Skeletal muscle tissue (tissue), 3 donors: ENCODE measurements at regions not wholly inside any gene's neighbourhood (a gene's known extent, or its start where the extent isn't known, plus 50 kb on each side); places are given as distances from the start of the nearest gene placed in this dataset.

ENCODE experiments used
- H3K27ac ChIP-seq: one replicate; pipeline ENCODE4 v1.7.0; 2013; ENCODE audit warnings: mild to moderate bottlenecking, low read depth, low read length, inconsistent platforms
- H3K27me3 ChIP-seq, 3 donors: one replicate each; pipeline ENCODE4 v1.7.0; 2013; ENCODE audit warnings: low read length in 3 of 3; ENCODE audit not compliant: control insufficient read depth in 3 of 3, insufficient read depth in 3 of 3
- H3K36me3 ChIP-seq, 3 donors: one replicate each; pipeline ENCODE4 v1.7.0; 2013; ENCODE audit warnings: low read length in 3 of 3; ENCODE audit not compliant: control insufficient read depth in 3 of 3, insufficient read depth in 3 of 3
- H3K4me1 ChIP-seq, 3 donors: one replicate each; pipeline ENCODE4 v1.7.0; 2013; ENCODE audit warnings: low read length in 3 of 3, mild to moderate bottlenecking in 3 of 3; ENCODE audit not compliant: control insufficient read depth in 3 of 3, insufficient read depth in 3 of 3
- H3K4me3 ChIP-seq, 3 donors: one replicate each; pipeline ENCODE4 v1.7.0; 2013; ENCODE audit warnings: low read length in 3 of 3
- H3K9ac ChIP-seq, 3 donors: one replicate each; pipeline ENCODE4 v1.7.0; 2013; ENCODE audit warnings: low read length in 3 of 3, mild to moderate bottlenecking in 3 of 3, moderate library complexity in 2 of 3, low read depth in 1 of 3
- H3K9me3 ChIP-seq, 3 donors: one replicate each; pipeline ENCODE4 v1.7.0; 2013; ENCODE audit warnings: low read length in 3 of 3; ENCODE audit not compliant: control insufficient read depth in 3 of 3
- donor health status: Osteomylitis.

DNA sequence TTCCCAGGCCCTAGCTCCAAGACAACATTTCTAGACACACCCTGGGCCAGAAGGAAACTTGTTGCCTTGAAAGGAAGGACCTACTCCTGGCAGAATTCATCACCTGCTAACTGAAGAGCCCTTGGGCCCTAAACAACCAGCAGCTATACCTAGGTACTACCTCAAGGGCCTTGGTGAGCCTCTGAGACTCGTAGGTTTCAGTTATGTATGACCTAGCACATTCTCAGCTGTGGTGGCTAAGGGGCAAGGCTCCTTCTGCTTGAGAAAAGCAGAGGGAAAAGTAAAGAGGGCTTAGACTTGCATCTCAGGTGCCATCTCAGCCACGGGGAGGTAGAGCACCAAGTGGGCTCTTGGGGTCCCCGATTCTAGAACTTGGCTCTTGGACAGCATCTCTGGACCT lies 132.3 kb upstream of the NHSL1 start:
- Histone ChIP-seq H3K27ac (no peak overlapping the region), H3K4me3 (no peak overlapping the region), H3K4me1 (no peaks in the 10 kb centered on the region)

DNA sequence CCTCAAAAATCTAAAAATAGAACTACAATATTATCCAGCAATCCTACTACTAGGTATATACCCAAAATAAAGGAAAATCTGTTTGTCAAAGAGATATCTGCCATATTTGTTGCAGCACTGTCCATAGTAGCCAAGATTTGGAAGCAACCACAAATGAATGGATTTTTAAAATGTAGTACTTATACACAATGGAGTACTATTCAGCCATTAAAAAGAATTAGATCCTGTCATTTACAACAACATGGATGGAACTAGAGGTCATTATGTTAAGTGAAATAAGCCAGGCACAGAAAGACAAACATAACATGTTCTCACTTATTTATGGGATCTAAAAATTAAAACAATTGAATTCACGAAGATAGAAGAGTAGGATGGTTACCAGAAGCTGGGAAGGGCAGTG lies 135.7 kb upstream of the CCDC28A start:
- Histone ChIP-seq H3K9ac (no peak overlapping the region), H3K36me3 (no peaks in the 10 kb centered on the region), H3K4me3 (no peak overlapping the region), H3K9me3 (no peaks in the 10 kb centered on the region), H3K27ac (no peak overlapping the region), H3K4me1 (no peaks in the 10 kb centered on the region), H3K27me3 (no peaks in the 10 kb centered on the region)

More for the DNA sequence above, 132.3 kb upstream of the NHSL1 start:
- Histone ChIP-seq H3K27me3 (no peaks in the 10 kb centered on the region), H3K9ac (no peak overlapping the region), H3K36me3 (no peaks in the 10 kb centered on the region), H3K9me3 (no peaks in the 10 kb centered on the region)

DNA sequence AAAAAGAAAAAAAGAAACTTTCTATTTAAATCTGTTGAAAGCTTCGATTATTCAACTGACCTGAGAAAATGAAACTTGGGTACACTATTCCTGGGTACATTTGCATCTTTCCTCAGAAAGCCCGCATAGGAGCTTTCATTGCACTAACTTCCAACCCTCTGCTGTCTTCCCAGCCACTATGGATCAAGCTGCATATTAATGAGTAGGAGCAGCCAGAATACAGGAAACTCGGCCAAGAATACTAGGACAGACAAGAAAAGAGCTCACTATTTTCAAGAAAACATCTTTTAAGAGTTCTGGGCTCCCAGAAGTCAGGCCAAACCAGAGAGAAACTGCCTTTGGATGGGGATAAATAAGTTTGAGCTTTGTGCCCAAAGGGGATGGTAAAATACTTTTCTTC lies 135.0 kb upstream of the CCDC28A start:
- no peaks in the 10 kb centered on the region for H3K27me3 ChIP-seq
- H3K9me3 ChIP-seq = no peaks in the 10 kb centered on the region
- no peaks in the 10 kb centered on the region for H3K4me1 ChIP-seq
- no peaks in the 10 kb centered on the region for H3K36me3 ChIP-seq
- no peak overlapping the region for H3K27ac ChIP-seq
- no peak overlapping the region for H3K9ac ChIP-seq
- H3K4me3 ChIP-seq = no peak overlapping the region

DNA sequence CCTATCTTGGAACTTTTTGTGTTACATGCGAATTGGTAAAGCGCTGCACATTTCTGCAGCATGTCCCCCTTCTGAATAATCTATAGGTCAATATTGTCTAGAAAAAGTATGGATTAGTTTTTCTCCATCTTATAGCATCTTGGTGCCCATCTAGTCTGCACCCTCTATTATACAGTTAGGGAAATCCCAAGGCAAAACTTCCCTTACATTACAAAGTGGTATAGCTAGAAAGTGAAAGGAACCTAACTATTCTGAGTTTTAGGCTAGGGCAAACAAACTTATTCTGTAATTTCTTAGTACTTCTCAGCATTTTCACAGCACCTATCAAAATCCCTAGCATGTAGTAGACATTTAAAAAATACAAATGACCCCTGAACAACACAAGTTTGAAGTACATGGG lies 133.5 kb upstream of the CCDC28A start:
- Histone ChIP-seq H3K27ac (no peak overlapping the region), H3K4me3 (no peak overlapping the region), H3K27me3 (no peaks in the 10 kb centered on the region), H3K36me3 (no peaks in the 10 kb centered on the region), H3K9me3 (no peaks in the 10 kb centered on the region), H3K4me1 (no peaks in the 10 kb centered on the region), H3K9ac (no peak overlapping the region)

DNA sequence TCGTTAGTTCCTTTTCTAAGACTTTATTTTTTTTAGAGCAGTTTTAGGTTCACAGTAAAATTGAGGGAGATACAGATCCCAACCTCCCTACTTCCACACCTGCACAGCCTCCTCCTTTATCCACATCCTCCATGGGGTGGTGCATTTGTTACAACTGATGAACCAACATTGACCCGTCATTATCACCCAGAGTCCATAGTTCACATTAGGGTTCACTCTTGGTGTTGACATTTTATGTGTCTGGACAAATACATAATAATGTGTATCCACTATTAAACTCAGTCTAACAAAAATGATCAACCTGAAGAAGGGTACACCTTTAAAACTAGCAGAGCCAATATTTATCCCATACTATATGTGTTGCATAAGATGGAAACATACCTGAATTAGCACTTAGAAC lies 130.4 kb upstream of the CCDC28A start:
- no peak overlapping the region for H3K9ac ChIP-seq
- H3K4me3 ChIP-seq = no peak overlapping the region
- H3K4me1 ChIP-seq = no peaks in the 10 kb centered on the region
- no peaks in the 10 kb centered on the region for H3K36me3 ChIP-seq
- H3K27ac ChIP-seq = no peak overlapping the region
- H3K27me3 ChIP-seq = no peaks in the 10 kb centered on the region
- H3K9me3 ChIP-seq = no peaks in the 10 kb centered on the region

DNA sequence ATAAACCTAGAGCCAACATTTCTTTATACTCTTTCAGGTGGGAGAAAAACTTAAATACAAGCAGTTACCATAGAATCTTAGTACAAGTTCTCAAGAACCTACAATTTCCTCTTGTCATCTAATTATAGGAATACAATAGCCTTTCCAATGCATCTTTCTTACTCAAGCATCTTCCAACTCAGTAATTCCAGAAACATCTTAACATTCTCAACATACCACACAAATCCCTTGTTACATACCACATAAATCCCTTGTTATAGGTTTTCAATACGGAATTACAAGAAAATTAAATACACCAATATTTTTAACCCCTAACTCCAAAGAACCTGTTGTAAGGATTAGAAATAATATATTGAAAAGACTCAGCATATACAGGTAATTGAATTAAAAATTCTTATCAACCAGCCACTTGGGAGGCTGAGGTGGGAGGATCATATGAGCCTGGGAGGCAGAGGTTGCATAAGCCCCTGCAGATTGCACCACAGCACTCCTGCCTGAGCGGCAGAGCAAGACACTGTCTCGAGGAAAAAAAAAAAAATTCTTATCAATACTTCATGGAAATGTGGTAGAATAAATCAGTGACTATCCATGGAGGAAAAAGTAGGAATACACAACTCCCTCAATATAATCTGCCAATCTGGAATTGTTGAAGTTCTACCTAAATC lies 127.5 kb upstream of the CCDC28A start:
- H3K4me1 ChIP-seq = no peaks in the 10 kb centered on the region
- no peaks in the 10 kb centered on the region for H3K36me3 ChIP-seq
- no peak overlapping the region for H3K9ac ChIP-seq
- no peak overlapping the region for H3K4me3 ChIP-seq
- H3K27me3 ChIP-seq = no peaks in the 10 kb centered on the region
- no peaks in the 10 kb centered on the region for H3K9me3 ChIP-seq
- H3K27ac ChIP-seq = no peak overlapping the region

DNA sequence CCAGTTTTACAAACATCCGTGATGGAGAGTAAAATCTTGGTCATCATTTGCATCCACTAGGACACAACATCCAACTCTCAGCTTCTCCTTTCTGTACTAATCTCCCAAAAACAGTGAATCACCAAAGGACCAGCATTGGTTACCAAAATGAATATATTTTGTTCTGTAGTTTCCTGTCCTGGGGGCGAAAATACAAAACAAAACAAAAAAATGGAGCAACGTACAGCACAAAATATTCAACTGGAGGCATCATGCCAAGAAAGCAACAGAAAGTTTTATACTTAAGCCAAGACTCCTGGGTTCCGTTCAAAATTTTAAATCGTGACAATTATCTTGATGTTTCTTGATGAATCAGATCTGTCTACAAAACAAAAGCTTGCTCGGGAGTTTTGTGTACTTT lies 126.6 kb upstream of the CCDC28A start:
- no peak overlapping the region for H3K27ac ChIP-seq
- H3K4me1 ChIP-seq = no peaks in the 10 kb centered on the region
- H3K27me3 ChIP-seq = no peaks in the 10 kb centered on the region
- H3K4me3 ChIP-seq = peak overlapping the region in 1 of 3 donors; percentile 15
- H3K36me3 ChIP-seq = no peaks in the 10 kb centered on the region
- no peaks in the 10 kb centered on the region for H3K9me3 ChIP-seq
- no peak overlapping the region for H3K9ac ChIP-seq

DNA sequence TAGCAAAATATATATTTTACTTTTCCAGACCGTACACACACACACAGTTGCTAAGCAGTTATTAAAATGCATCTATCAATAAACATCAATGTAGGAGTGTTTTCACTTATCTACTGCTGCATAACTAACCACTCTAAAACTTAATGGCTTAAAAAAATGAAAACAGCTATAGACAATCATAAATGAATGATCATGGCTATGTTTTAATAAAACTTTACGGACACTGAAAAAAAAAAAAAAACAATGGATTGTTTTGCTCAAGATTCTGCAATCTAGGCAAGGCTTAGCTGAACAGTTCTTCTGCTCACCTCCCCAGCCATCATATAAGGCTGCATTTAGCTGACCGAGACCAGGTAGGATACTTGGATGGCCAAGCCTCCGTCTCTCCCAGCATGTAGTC lies 125.4 kb upstream of the CCDC28A start:
- Histone ChIP-seq H3K36me3 (no peaks in the 10 kb centered on the region), H3K9ac (no peak overlapping the region), H3K27me3 (no peaks in the 10 kb centered on the region), H3K4me3 (no peak overlapping the region), H3K9me3 (no peaks in the 10 kb centered on the region), H3K27ac (no peak overlapping the region), H3K4me1 (no peaks in the 10 kb centered on the region)

DNA sequence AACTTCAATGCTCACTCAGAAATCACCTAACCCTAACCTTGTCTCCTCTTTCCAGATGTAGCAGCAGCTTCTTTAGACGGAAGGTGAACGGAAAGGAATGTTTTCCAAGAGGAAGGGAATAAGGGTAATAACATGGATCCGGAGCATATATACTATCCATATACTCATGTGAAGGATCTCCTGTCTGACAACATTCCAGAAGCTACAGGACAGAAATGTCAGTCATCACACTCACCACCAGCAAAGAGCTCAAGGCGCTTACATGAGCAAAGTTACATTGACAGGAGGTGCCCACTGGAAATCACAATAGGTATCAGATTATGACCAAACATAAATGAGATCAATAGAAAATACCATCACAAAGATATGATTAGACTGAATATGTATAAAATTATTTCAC lies 122.1 kb upstream of the CCDC28A start:
- Histone ChIP-seq H3K27me3 (no peaks in the 10 kb centered on the region), H3K9me3 (no peaks in the 10 kb centered on the region), H3K9ac (no peak overlapping the region), H3K27ac (no peak overlapping the region), H3K4me3 (no peak overlapping the region), H3K36me3 (no peaks in the 10 kb centered on the region), H3K4me1 (no peaks in the 10 kb centered on the region)

DNA sequence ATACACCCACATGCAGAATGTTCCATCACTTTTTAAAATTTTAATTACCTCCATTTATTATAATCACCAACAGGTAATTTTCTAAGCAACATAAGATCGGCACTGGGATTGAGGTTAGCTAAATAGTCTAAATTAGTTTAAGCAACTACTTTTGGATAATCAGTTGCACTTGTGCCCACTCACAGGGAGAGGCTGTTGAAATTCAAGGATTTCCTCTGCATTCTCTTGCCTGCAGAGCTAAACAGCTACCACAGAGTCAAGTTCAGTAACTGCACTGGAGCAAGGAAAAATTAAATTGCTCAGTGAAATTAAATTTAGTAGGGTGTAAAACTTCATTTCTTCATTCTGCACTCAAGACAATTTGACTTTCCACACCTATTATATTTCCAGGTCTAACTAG lies 120.7 kb upstream of the CCDC28A start:
- no peaks in the 10 kb centered on the region for H3K36me3 ChIP-seq
- H3K9me3 ChIP-seq = no peaks in the 10 kb centered on the region
- H3K27ac ChIP-seq = no peak overlapping the region
- H3K9ac ChIP-seq = no peak overlapping the region
- H3K4me3 ChIP-seq = no peak overlapping the region
- peaks cover 0 to 4% (median 0%) of the 10 kb centered on the region in 3 donors for H3K4me1 ChIP-seq
- no peaks in the 10 kb centered on the region for H3K27me3 ChIP-seq
